Karpas-422 (cell line): ENCODE measurements at regions not wholly inside any gene's neighbourhood (a gene's known extent, or its start where the extent isn't known, plus 50 kb on each side); places are given as distances from the start of the nearest gene placed in this dataset.

Experiments
- DNase-seq: peaks from one replicate; pipeline ENCODE4 v3.0.0-alpha.2; 2015
- H2AFZ ChIP-seq: fragments of 200-600 bp; sonication (generic); 2 replicates; pipeline ENCODE4 v1.6.1; 2014; ENCODE audit warnings: antibody characterized with exemption, low read length, mixed read lengths
- H3K27ac ChIP-seq: fragments of 200-600 bp; sonication (generic); 2 replicates; pipeline ENCODE4 v1.5.1; 2014; ENCODE audit warnings: mild to moderate bottlenecking, low read length, moderate library complexity
- H3K27me3 ChIP-seq: fragments of 200-600 bp; sonication (generic); 2 replicates; pipeline ENCODE4 v1.6.1; 2014; ENCODE audit warnings: low read length, mixed read lengths
- H3K36me3 ChIP-seq: fragments of 200-600 bp; sonication (generic); 2 replicates; pipeline ENCODE4 v1.6.1; 2014; ENCODE audit warnings: low read length, mixed read lengths; ENCODE audit not compliant: insufficient read depth
- H3K4me1 ChIP-seq: fragments of 200-600 bp; sonication (generic); 2 replicates; pipeline ENCODE4 v1.6.1; 2014; ENCODE audit warnings: mild to moderate bottlenecking, low read length, mixed read lengths
- H3K4me2 ChIP-seq: fragments of 200-600 bp; sonication (generic); 2 replicates; pipeline ENCODE4 v1.6.1; 2014; ENCODE audit warnings: low read length, low read depth, mild to moderate bottlenecking; ENCODE audit not compliant: poor library complexity, severe bottlenecking
- H3K4me3 ChIP-seq: fragments of 200-600 bp; sonication (generic); 2 replicates; pipeline ENCODE4 v1.5.1; 2014; ENCODE audit warnings: mild to moderate bottlenecking, antibody characterized with exemption, low read length, mixed read lengths
- H3K79me2 ChIP-seq: fragments of 200-600 bp; sonication (generic); 2 replicates; pipeline ENCODE4 v1.6.1; 2014; ENCODE audit warnings: mild to moderate bottlenecking, low read length, mixed read lengths
- H3K9ac ChIP-seq: fragments of 200-600 bp; sonication (generic); 2 replicates; pipeline ENCODE4 v1.6.0; 2014; ENCODE audit warnings: low read length
- H3K9me2 ChIP-seq: fragments of 200-600 bp; sonication (generic), shearing (Covaris generic); replicated peaks from 2 replicates; pipeline ENCODE4 v1.6.0; 2014; ENCODE audit warnings: mild to moderate bottlenecking, low read length, moderate library complexity; ENCODE audit not compliant: insufficient read depth
- H3K9me3 ChIP-seq: fragments of 300-700, 200-600 bp; sonication (generic); 2 replicates; pipeline ENCODE4 v1.6.1; 2014; ENCODE audit warnings: low read length, mixed read lengths
- H4K20me1 ChIP-seq: fragments of 200-600 bp; sonication (generic); 2 replicates; pipeline ENCODE4 v1.6.1; 2014; ENCODE audit warnings: mild to moderate bottlenecking, antibody characterized with exemption, low read length, low read depth; ENCODE audit not compliant: insufficient read depth

DNA sequence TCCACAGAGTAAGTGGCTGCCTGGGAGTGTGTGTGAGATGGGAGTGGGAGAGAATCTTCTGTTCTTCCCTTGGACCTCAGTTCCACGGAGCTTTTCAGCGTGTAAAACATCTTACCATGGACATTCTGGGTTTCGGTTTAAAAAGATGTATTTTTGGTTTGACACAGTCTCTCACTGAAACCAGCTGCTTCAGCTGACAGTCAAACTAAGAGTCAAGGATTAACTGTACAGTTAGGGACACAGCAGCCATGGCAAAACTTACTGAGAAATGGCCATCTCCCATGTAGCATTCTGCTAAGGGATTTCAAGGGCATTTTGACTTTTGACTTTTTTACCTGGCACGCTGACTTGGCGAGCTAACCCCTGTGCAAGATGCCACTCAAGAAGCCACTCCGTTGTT lies 93.8 kb upstream of the IL12B start:
- no peaks in the 10 kb centered on the region for H3K79me2 ChIP-seq
- no peak overlapping the region for H3K9ac ChIP-seq
- H3K4me3 ChIP-seq = no peak overlapping the region
- no peak overlapping the region for H2AFZ ChIP-seq
- H3K27me3 ChIP-seq = 0 out of 2 replicates have a peak, but pooled peaks cover 3% of the 10 kb centered on the region
- no peaks in the 10 kb centered on the region for H3K9me3 ChIP-seq
- H3K4me1 ChIP-seq = no peaks in the 10 kb centered on the region
- no peak overlapping the region for H3K4me2 ChIP-seq
- H4K20me1 ChIP-seq = no peaks in the 10 kb centered on the region
- H3K9me2 ChIP-seq = no peaks in the 10 kb centered on the region
- no peaks in the 10 kb centered on the region for H3K36me3 ChIP-seq
- no peak for DNase-seq
- no peak overlapping the region for H3K27ac ChIP-seq

DNA sequence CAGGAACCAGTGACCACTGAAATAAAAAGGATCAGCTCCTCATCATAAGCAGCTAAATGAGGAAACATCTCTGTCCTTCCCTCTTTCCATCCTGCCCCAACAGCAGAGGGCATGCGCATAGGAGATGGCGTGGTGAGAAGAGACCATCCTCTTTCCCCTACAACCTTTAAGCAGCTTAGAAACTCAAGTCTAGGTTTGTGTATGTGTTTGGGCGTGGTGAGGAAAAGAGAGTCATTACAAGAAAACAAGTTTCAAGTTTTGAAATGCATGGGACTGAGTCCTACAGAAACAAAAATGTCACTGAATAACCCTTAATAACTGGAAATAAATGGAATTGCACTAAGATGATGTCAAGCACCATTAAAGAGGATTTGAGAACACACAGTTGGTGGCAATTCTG lies 96.4 kb upstream of the IL12B start:
- no peak overlapping the region for H2AFZ ChIP-seq
- H3K4me2 ChIP-seq = no peak overlapping the region
- H3K27me3 ChIP-seq = 0 out of 2 replicates have a peak, but pooled peaks cover 3% of the 10 kb centered on the region
- no peak overlapping the region for H3K9ac ChIP-seq
- no peaks in the 10 kb centered on the region for H3K9me3 ChIP-seq
- H3K4me1 ChIP-seq = no peaks in the 10 kb centered on the region
- no peaks in the 10 kb centered on the region for H3K79me2 ChIP-seq
- no peaks in the 10 kb centered on the region for H3K36me3 ChIP-seq
- no peak overlapping the region for H3K27ac ChIP-seq
- no peak for DNase-seq
- H4K20me1 ChIP-seq = no peaks in the 10 kb centered on the region
- H3K4me3 ChIP-seq = no peak overlapping the region
- no peaks in the 10 kb centered on the region for H3K9me2 ChIP-seq

DNA sequence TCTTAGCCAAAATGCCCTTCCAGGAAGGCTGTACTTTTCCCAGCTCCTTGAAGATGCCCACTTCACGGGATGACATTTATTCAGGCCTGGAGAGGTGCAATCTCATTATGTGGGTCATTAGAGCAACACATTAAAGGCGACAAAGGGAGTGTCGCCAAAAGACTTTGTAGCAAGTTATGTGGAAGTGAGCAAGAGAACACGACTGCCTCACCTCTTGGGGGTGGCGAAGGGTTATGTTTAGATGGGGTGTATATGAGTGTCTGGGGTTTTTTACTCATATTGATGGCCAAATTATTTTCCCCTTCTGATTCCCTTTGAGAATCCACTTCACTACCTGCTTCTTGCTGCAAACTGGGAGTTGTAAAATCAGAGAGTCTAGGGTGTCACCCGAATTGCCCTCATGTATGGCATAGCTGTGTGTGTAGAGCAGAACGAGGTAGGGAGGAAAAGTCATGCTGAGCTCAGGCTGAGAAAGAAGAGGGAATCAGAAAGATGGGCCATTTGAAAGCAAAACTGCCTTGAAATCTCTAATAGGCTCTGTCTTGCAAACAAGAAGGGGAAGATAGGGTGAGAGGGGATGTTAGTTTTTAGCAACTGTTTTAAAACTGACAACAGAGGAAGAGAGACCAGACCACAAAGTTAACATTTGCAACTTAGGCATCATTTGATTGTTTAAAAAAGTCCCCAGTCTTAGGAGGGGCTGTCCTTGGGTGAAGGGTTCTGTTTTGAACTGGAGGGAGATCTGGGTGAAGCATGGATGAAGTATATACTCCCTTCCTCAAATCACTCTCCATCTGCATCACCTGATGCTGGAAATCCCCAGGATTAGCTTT lies 97.1 kb upstream of the IL12B start:
- no peaks in the 10 kb centered on the region for H4K20me1 ChIP-seq
- H3K4me2 ChIP-seq = no peak overlapping the region
- no peak overlapping the region for H2AFZ ChIP-seq
- no peaks in the 10 kb centered on the region for H3K4me1 ChIP-seq
- no peak for DNase-seq
- H3K9me2 ChIP-seq = no peaks in the 10 kb centered on the region
- no peaks in the 10 kb centered on the region for H3K36me3 ChIP-seq
- H3K27ac ChIP-seq = no peak overlapping the region
- H3K9me3 ChIP-seq = no peaks in the 10 kb centered on the region
- no peaks in the 10 kb centered on the region for H3K79me2 ChIP-seq
- H3K27me3 ChIP-seq = 0 out of 2 replicates have a peak, but pooled peaks cover 3% of the 10 kb centered on the region
- H3K9ac ChIP-seq = no peak overlapping the region
- H3K4me3 ChIP-seq = no peak overlapping the region

DNA sequence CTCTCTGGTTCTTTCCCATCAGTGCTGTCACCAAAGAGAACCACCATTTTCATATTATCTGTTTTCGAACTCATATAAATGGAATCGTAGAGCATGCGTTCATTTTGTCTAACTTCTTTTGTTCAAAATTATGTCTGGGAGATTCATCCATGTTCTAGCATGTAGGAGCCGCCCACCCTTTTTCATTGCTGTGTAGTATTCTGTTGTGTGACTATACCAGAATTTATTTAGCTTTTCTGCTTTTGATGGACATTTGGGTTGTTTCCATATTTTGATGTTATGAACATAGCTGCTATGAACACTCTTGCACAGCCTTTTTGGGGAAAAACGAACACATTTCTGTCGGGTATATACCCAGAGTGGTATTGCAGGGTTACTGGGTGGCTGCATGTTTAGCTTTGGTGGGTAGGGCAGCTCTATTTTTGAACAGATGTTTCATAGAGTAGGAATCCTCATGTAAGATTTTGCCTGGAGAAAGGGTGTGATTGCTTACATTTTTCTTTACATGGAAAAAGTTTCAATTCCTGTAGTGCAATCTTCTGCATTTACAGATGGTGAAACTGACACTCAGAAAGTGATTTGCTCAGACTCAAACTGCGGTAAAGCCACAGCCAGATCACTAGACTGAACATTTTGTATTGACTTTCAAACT lies 100.2 kb upstream of the IL12B start:
- no peak overlapping the region for H3K4me3 ChIP-seq
- no peaks in the 10 kb centered on the region for H3K9me2 ChIP-seq
- H3K4me1 ChIP-seq = no peaks in the 10 kb centered on the region
- no peaks in the 10 kb centered on the region for H3K9me3 ChIP-seq
- H3K27ac ChIP-seq = no peak overlapping the region
- DNase-seq = no peak
- no peak overlapping the region for H2AFZ ChIP-seq
- H3K9ac ChIP-seq = no peak overlapping the region
- 0 out of 2 replicates have a peak, but pooled peaks cover 3% of the 10 kb centered on the region for H3K27me3 ChIP-seq
- no peak overlapping the region for H3K4me2 ChIP-seq
- H4K20me1 ChIP-seq = no peaks in the 10 kb centered on the region
- no peaks in the 10 kb centered on the region for H3K36me3 ChIP-seq
- no peaks in the 10 kb centered on the region for H3K79me2 ChIP-seq

DNA sequence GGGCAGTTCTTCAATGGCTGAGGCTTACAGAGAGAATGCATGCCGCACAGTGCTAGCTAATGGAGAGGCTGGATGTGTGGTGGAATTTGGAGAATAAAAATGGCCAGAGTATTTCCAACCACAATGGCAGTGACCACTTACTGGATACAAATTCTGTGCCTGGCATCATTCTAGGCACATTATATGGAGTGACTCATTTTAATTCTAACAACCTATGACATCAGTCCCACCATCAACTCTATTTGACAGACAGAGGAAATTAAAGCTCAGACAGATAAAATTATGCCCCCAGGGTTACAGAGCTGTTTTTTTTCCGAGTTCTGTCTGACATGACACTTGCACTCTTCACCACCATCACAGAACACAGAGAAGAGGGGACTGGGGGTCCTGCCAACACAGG lies 105.6 kb upstream of the IL12B start:
- Histone ChIP-seq H3K9ac (no peak overlapping the region), H3K4me2 (no peak overlapping the region), H3K9me2 (no peaks in the 10 kb centered on the region), H3K79me2 (no peaks in the 10 kb centered on the region), H3K27ac (no peak overlapping the region), H4K20me1 (no peaks in the 10 kb centered on the region), H3K36me3 (no peaks in the 10 kb centered on the region), H3K4me3 (no peak overlapping the region), H3K4me1 (no peaks in the 10 kb centered on the region), H3K9me3 (no peaks in the 10 kb centered on the region), H3K27me3 (no peaks in the 10 kb centered on the region), H2AFZ (no peak overlapping the region)
- no peak for DNase-seq

DNA sequence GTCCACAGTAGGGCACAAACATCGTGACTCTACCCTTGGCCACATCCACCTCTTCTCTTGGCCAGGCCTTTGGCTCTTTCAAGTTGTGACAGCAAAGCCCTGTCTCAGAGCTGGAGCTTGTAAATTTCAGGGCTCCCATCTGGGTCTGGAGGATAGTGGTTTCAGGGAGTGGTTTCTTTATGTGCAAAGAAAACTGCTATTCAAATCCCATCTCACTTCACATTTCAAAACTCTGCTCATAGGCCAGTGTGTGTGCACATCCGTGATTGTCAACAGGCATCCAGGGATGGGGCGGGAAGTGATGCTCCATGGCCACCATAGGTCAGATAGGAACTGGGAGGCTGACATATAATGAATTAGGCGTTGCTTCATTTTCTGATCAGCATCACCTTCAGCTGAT lies 107.8 kb upstream of the IL12B start:
- Histone ChIP-seq H3K4me1 (no peaks in the 10 kb centered on the region), H3K36me3 (no peaks in the 10 kb centered on the region), H3K9ac (no peak overlapping the region), H3K27ac (no peak overlapping the region), H3K9me2 (no peaks in the 10 kb centered on the region), H2AFZ (no peak overlapping the region), H3K4me3 (no peak overlapping the region), H3K4me2 (no peak overlapping the region), H4K20me1 (no peaks in the 10 kb centered on the region), H3K27me3 (no peaks in the 10 kb centered on the region), H3K9me3 (no peaks in the 10 kb centered on the region), H3K79me2 (no peaks in the 10 kb centered on the region)
- no peak for DNase-seq

DNA sequence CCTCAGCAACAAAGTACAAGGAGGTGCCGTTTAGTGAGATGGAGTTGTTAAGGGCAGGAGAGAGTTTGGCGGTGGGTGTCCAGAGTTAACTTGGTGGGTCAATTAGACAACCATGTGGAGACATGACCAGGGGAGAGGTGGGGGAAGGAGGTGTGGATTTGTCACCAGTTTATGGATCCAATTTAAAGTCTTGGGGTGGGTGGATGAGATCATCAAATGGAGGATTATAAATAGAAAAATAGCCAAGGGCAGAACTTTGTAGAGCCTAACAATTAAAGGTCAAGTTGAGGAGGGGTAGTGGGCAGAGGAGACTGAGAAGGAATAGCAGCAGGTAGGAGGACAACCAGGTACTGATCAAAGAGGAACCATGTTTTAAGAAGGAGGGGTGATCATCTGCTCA lies 108.7 kb upstream of the IL12B start:
- no peak overlapping the region for H3K4me2 ChIP-seq
- H3K27ac ChIP-seq = no peak overlapping the region
- H3K9ac ChIP-seq = no peak overlapping the region
- no peaks in the 10 kb centered on the region for H3K9me3 ChIP-seq
- no peak overlapping the region for H2AFZ ChIP-seq
- no peak for DNase-seq
- no peaks in the 10 kb centered on the region for H3K79me2 ChIP-seq
- H3K9me2 ChIP-seq = no peaks in the 10 kb centered on the region
- no peaks in the 10 kb centered on the region for H3K4me1 ChIP-seq
- H4K20me1 ChIP-seq = no peaks in the 10 kb centered on the region
- no peaks in the 10 kb centered on the region for H3K27me3 ChIP-seq
- H3K36me3 ChIP-seq = no peaks in the 10 kb centered on the region
- H3K4me3 ChIP-seq = no peak overlapping the region

DNA sequence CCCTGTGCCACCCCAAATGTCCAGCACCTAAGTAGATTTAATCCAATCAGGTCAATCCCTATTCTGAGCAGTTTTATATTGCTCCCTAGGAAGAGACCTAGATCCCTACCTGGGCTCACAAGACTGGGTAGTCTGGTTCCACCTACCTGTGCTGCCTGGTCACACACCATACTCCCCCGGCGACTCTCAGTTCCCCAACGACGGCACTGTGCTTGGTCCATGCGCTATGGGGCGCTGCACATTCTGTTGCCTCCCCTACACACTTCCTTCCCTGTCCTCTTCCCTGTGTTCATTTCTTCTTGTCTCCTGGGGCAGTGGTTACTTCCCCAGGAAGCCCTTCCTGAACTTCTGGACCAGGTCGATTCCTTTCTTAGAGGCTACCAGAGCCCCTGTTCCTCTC lies 109.9 kb upstream of the IL12B start:
- Histone ChIP-seq H3K4me1 (no peaks in the 10 kb centered on the region), H2AFZ (no peak overlapping the region), H3K36me3 (no peaks in the 10 kb centered on the region), H3K9ac (no peak overlapping the region), H3K9me2 (no peaks in the 10 kb centered on the region), H3K4me3 (no peak overlapping the region), H3K79me2 (no peaks in the 10 kb centered on the region), H3K9me3 (no peaks in the 10 kb centered on the region), H3K4me2 (no peak overlapping the region), H3K27ac (no peak overlapping the region), H3K27me3 (no peaks in the 10 kb centered on the region), H4K20me1 (no peaks in the 10 kb centered on the region)
- DNase-seq = no peak
